NCI-H2171 (cell line): ENCODE measurements at regions not wholly inside any gene's neighbourhood (a gene's known extent, or its start where the extent isn't known, plus 50 kb on each side); places are given as distances from the start of the nearest gene placed in this dataset.

ENCODE experiments used
- DNase-seq: peaks from one replicate; lab custom pipeline; 2025; lab: John Stamatoyannopoulos, UW

- DNase-seq, result no peak
Observed at GRCh38 chr5:15206133-15206532, 293.8 kb upstream of the FBXL7 start.

GRCh38 chr5:15203376-15203775 lies 296.6 kb upstream of the FBXL7 start:
- DNase-seq, result no peak

GRCh38 chr5:15191012-15191411 lies 309.0 kb upstream of the FBXL7 start:
- no peak for DNase-seq

- no peak for DNase-seq
Observed at GRCh38 chr5:15183520-15183919, 311.9 kb upstream of the ANKH start.

GRCh38 chr5:15170173-15170572 lies 298.6 kb upstream of the ANKH start:
- DNase-seq, result no peak

- DNase-seq, result no peak
Observed at GRCh38 chr5:15168358-15168757, 296.8 kb upstream of the ANKH start.

- DNase-seq, result no peak
Observed at GRCh38 chr5:15160091-15160490, 288.5 kb upstream of the ANKH start.

GRCh38 chr5:15159606-15160005 lies 288.0 kb upstream of the ANKH start:
- no peak for DNase-seq

- DNase-seq, result no peak
Observed at GRCh38 chr5:15142458-15142857, 270.9 kb upstream of the ANKH start.

GRCh38 chr5:15137414-15137813 lies 265.8 kb upstream of the ANKH start:
- no peak for DNase-seq

- no peak for DNase-seq
Observed at GRCh38 chr5:15135661-15136060, 264.1 kb upstream of the ANKH start.

- no peak for DNase-seq
Observed at GRCh38 chr5:15133456-15133965, 261.9 kb upstream of the ANKH start.

- DNase-seq, result no peak
Observed at GRCh38 chr5:15132816-15133405, 261.3 kb upstream of the ANKH start.

- no peak for DNase-seq
Observed at GRCh38 chr5:15131909-15132308, 260.3 kb upstream of the ANKH start.

GRCh38 chr5:15124871-15125568 lies 253.4 kb upstream of the ANKH start:
- DNase-seq, result no peak

GRCh38 chr5:15124461-15124860 lies 252.9 kb upstream of the ANKH start:
- DNase-seq, result no peak

- DNase-seq, result no peak
Observed at GRCh38 chr5:15117688-15118087, 246.1 kb upstream of the ANKH start.

- DNase-seq, result no peak
Observed at GRCh38 chr5:15116996-15117395, 245.4 kb upstream of the ANKH start.

GRCh38 chr5:15106530-15107283 lies 235.1 kb upstream of the ANKH start:
- DNase-seq, result no peak

GRCh38 chr5:15105799-15106393 lies 234.3 kb upstream of the ANKH start:
- DNase-seq, result peak; percentile 50

GRCh38 chr5:15103864-15104263 lies 232.3 kb upstream of the ANKH start:
- DNase-seq, result no peak

GRCh38 chr5:15103130-15103529 lies 231.6 kb upstream of the ANKH start:
- no peak for DNase-seq

GRCh38 chr5:15097552-15097951 lies 226.0 kb upstream of the ANKH start:
- DNase-seq, result no peak
